ENCODE measurements at regions not wholly inside any gene's neighbourhood (a gene's known extent, or its start where the extent isn't known, plus 50 kb on each side); places are given as distances from the start of the nearest gene placed in this dataset.

DNA sequence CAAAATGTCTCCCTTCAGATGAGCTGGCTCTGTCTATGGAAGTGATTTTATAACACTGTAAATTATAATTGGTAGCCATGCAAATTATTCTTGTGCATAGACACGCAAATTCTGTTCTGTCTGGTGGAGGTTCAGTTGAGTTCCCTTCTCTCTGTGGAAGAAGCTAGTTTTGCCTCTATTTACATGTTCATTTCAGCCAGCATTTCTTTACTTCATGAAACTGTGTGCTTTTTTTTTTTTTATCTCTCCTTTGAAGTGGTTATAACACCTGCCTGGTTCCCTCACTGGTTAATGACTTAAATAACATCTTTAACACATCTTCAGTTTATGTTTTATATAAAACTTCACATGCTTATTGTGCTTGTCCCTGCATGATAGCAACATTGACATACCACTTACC is 149.4 kb upstream of the FBXL7 start:
- Mint-ChIP-seq H3K4me1 (peaks cover 19% of the 10 kb centered on the region), H3K36me3 (no peaks in the 10 kb centered on the region), H3K9me3 (no peaks in the 10 kb centered on the region), H3K27me3 (ENCODE audit: low read depth) (peaks cover 13% of the 10 kb centered on the region), H3K27ac (no peak overlapping the region), H3K4me3 (no peak overlapping the region)
- TF ChIP-seq CTCF (IDR thresholded peaks at IDR 0.05; ENCODE audit: unreplicated experiment): no peak
- DNase-seq (ENCODE audit: low spot score in 2 of 2, unreplicated experiment in 2 of 2): no peak

DNA sequence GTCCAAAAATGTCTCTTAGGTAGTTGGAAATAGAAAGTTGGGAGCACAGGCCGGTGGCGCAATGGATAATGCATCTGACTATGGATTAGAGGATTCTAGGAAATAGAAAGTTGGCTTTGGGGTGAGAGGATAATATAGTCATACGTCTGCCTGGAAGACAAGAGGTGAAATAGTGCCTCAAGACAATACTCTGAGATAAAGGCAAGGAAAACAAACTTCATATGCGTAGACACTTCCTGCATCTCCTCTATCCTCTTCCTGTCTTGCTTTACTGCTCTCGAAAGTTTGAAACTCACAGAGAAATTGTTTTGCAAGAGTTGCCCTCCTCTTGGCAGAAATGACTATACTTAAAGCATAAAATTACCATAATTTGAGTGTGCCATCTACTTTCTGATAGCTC is 153.2 kb upstream of the FBXL7 start:
- DNase-seq (ENCODE audit: low spot score in 2 of 2, unreplicated experiment in 2 of 2): no peak
- no peak for TF ChIP-seq CTCF (IDR thresholded peaks at IDR 0.05; ENCODE audit: unreplicated experiment)
- Mint-ChIP-seq H3K36me3 (no peaks in the 10 kb centered on the region), H3K27ac (no peak overlapping the region), H3K4me1 (no peaks in the 10 kb centered on the region), H3K27me3 (ENCODE audit: low read depth) (peaks cover 10% of the 10 kb centered on the region), H3K4me3 (no peak overlapping the region), H3K9me3 (no peaks in the 10 kb centered on the region)

GRCh38 chr5:15344954-15345353 is 155.0 kb upstream of the FBXL7 start:
- Mint-ChIP-seq H3K27ac (no peak overlapping the region), H3K27me3 (ENCODE audit: low read depth) (no peaks in the 10 kb centered on the region), H3K4me1 (no peaks in the 10 kb centered on the region), H3K9me3 (peaks cover 3% of the 10 kb centered on the region), H3K4me3 (no peak overlapping the region), H3K36me3 (no peaks in the 10 kb centered on the region)
- TF ChIP-seq CTCF (IDR thresholded peaks at IDR 0.05; ENCODE audit: unreplicated experiment): no peak
- DNase-seq (ENCODE audit: low spot score in 2 of 2, unreplicated experiment in 2 of 2): no peak

GRCh38 chr5:15338546-15338945 is 161.4 kb upstream of the FBXL7 start:
- no peak for DNase-seq (ENCODE audit: low spot score in 2 of 2, unreplicated experiment in 2 of 2)
- Mint-ChIP-seq H3K9me3 (peaks cover 13% of the 10 kb centered on the region), H3K36me3 (no peaks in the 10 kb centered on the region), H3K4me1 (no peaks in the 10 kb centered on the region), H3K27ac (no peak overlapping the region), H3K4me3 (no peak overlapping the region), H3K27me3 (ENCODE audit: low read depth) (no peaks in the 10 kb centered on the region)
- no peak for TF ChIP-seq CTCF (IDR thresholded peaks at IDR 0.05; ENCODE audit: unreplicated experiment)

DNA sequence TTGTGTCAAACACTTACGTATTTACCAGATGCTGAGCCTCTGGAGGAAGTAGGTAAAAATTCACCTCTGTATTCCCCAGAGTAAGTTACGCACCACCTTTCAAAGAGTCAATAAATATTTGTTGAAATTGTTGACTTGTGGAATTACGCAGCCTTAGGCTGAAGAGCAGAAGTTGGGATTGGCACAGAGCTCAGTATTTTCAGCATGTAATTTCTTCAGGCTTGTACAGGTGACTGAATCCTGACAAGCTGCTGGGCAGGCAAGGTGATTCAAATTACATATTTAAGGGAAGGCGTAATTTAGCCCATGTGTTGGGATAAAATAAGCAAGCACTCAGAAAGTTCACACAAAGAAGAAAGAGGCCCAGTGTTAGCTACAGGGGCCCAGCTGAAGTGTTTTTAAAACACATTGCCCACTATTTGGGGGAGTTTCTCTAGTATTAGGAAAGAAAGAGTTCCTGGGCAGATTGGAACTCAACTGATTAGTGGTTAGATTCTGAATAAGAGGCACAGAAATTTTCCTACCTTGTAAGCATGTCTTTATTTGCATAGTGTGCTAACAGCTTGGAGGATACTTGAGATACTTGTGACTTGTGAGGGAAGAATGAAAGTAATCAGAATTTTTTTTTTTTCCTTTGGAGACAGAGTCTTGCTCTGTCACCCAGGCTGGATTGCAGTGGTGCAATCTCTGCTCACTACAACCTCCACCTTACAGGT is 165.3 kb upstream of the FBXL7 start:
- H3K4me3 Mint-ChIP-seq: no peak overlapping the region

More for the DNA sequence above, 165.3 kb upstream of the FBXL7 start:
- H3K27ac Mint-ChIP-seq: no peak overlapping the region
- no peak for DNase-seq (ENCODE audit: low spot score in 2 of 2, unreplicated experiment in 2 of 2)
- no peaks in the 10 kb centered on the region for H3K36me3 Mint-ChIP-seq
- H3K4me1 Mint-ChIP-seq: no peaks in the 10 kb centered on the region
- no peak for TF ChIP-seq CTCF (IDR thresholded peaks at IDR 0.05; ENCODE audit: unreplicated experiment)
- H3K9me3 Mint-ChIP-seq: peaks cover 16% of the 10 kb centered on the region
- peaks cover 11% of the 10 kb centered on the region for H3K27me3 Mint-ChIP-seq (ENCODE audit: low read depth)

All from mesothelial cell of epicardium (in vitro differentiated cells).